ENCODE measurements at regions not wholly inside any gene's neighbourhood (a gene's known extent, or its start where the extent isn't known, plus 50 kb on each side); places are given as distances from the start of the nearest gene placed in this dataset.

GRCh38 chr6:90401933-90402830 lies 105.5 kb upstream of the BACH2 start:
- H3K9me3 Mint-ChIP-seq (ENCODE audit: unreplicated experiment) = no peaks in the 10 kb centered on the region
- H3K4me3 Mint-ChIP-seq (ENCODE audit: unreplicated experiment) = no peak overlapping the region
- no TSS peak for BruUV-seq (replicated peaks)
- CTCF ChIA-PET = interaction anchor here (0.5 to 3.3 kb wide), 7 partner anchors 9 to 432 kb away, joined by 3 to 25 read pairs (median 3); no protein-coding TSS in a partner anchor
- TF ChIP-seq CTCF (IDR thresholded peaks at IDR 0.05; ENCODE audit: unreplicated experiment) = no peak
- DNase-seq (ENCODE audit: unreplicated experiment) = no peak
- intact Hi-C loops (cut with micrococcal nuclease) = no loop called here
- no peak overlapping the region for H3K27ac Mint-ChIP-seq (ENCODE audit: low read depth, unreplicated experiment)
- POLR2A ChIA-PET = interaction anchor here (0.6 to 1.6 kb wide), 2 partner anchors 18 to 184 kb away, joined by 3 read pairs; no protein-coding TSS in a partner anchor
- no peaks in the 10 kb centered on the region for H3K27me3 Mint-ChIP-seq (ENCODE audit: insufficient read depth, unreplicated experiment)
- H3K4me1 Mint-ChIP-seq (ENCODE audit: insufficient read depth, unreplicated experiment) = peaks cover 25% of the 10 kb centered on the region
- no peaks in the 10 kb centered on the region for H3K36me3 Mint-ChIP-seq (ENCODE audit: insufficient read depth, unreplicated experiment)

DNA sequence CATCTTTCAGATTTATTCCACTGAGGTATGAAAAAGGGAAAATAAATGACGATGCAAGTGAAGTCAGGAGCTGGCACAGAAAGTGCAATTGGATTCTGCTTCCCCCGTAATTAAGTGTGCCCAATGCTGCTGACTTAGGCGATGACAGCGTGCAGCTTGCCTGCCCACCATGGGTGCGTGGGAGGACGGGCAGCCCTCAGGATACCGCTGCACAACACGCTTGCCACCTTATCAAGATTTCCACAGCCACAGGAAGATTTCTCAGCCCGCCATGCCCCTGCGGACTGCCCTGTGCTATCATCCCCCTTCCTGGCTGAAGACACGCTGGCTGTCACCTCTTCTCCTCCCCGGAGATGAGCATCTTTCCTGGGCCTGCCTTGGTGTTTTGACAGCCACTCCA lies 103.3 kb upstream of the BACH2 start:
- BruUV-seq (replicated peaks) = no TSS peak
- intact Hi-C loops (cut with micrococcal nuclease) = no loop called here
- POLR2A ChIA-PET = interaction anchor here (1.2 kb wide), 1 partner anchor 39 kb away, joined by 3 read pairs; no protein-coding TSS in a partner anchor

GRCh38 chr6:90397929-90398674 lies 101.5 kb upstream of the BACH2 start:
- Mint-ChIP-seq H3K27ac (ENCODE audit: low read depth, unreplicated experiment) (no peak overlapping the region), H3K4me3 (ENCODE audit: unreplicated experiment) (no peak overlapping the region), H3K27me3 (ENCODE audit: insufficient read depth, unreplicated experiment) (no peaks in the 10 kb centered on the region), H3K9me3 (ENCODE audit: unreplicated experiment) (no peaks in the 10 kb centered on the region), H3K36me3 (ENCODE audit: insufficient read depth, unreplicated experiment) (no peaks in the 10 kb centered on the region), H3K4me1 (ENCODE audit: insufficient read depth, unreplicated experiment) (peaks cover 12% of the 10 kb centered on the region)
- no peak for TF ChIP-seq CTCF (IDR thresholded peaks at IDR 0.05; ENCODE audit: unreplicated experiment)
- intact Hi-C loops (cut with micrococcal nuclease) = no loop called here
- ChIA-PET POLR2A (interaction anchor here (1.3 kb wide), 1 partner anchor 114 kb away, joined by 3 read pairs; no protein-coding TSS in a partner anchor), CTCF (interaction anchor here (0.8 to 2.9 kb wide), 9 partner anchors 10 to 458 kb away, joined by 3 to 9 read pairs (median 3); no protein-coding TSS in a partner anchor)
- DNase-seq (ENCODE audit: unreplicated experiment) = no peak
- no TSS peak for BruUV-seq (replicated peaks)

More for the DNA sequence above, 103.3 kb upstream of the BACH2 start:
- Mint-ChIP-seq H3K27ac (ENCODE audit: low read depth, unreplicated experiment) (no peak overlapping the region), H3K27me3 (ENCODE audit: insufficient read depth, unreplicated experiment) (no peaks in the 10 kb centered on the region), H3K36me3 (ENCODE audit: insufficient read depth, unreplicated experiment) (no peaks in the 10 kb centered on the region), H3K4me3 (ENCODE audit: unreplicated experiment) (no peak overlapping the region), H3K9me3 (ENCODE audit: unreplicated experiment) (no peaks in the 10 kb centered on the region), H3K4me1 (ENCODE audit: insufficient read depth, unreplicated experiment) (peaks cover 19% of the 10 kb centered on the region)
- no peak for TF ChIP-seq CTCF (IDR thresholded peaks at IDR 0.05; ENCODE audit: unreplicated experiment)
- DNase-seq (ENCODE audit: unreplicated experiment) = no peak
- CTCF ChIA-PET = interaction anchor here (0.6 to 1.5 kb wide), 5 partner anchors 11 to 445 kb away, joined by 3 to 5 read pairs (median 4); no protein-coding TSS in a partner anchor

DNA sequence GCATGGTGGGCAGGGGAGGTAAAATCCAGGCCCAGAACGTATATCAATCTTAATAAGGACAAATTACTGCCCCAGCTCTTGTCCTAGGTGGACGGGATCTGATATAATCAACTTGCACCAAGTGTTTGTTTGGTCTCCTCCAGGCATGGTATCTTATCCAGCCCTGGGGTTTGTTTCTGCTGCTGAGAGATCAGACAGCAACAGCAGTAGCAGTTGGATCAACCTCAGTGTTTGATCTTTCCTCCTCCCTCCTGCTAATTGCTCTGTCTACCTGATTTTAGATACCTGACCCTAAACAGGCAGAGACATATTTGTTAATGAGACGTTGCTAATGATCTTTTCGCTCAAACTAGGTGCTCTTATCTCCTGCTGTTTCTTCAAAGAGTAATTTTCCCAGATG lies 100.4 kb upstream of the BACH2 start:
- DNase-seq (ENCODE audit: unreplicated experiment) = no peak
- Mint-ChIP-seq H3K27me3 (ENCODE audit: insufficient read depth, unreplicated experiment) (no peaks in the 10 kb centered on the region), H3K36me3 (ENCODE audit: insufficient read depth, unreplicated experiment) (no peaks in the 10 kb centered on the region), H3K27ac (ENCODE audit: low read depth, unreplicated experiment) (no peak overlapping the region), H3K9me3 (ENCODE audit: unreplicated experiment) (no peaks in the 10 kb centered on the region), H3K4me1 (ENCODE audit: insufficient read depth, unreplicated experiment) (peaks cover 13% of the 10 kb centered on the region), H3K4me3 (ENCODE audit: unreplicated experiment) (no peak overlapping the region)
- intact Hi-C loops (cut with micrococcal nuclease) = no loop called here
- no TSS peak for BruUV-seq (replicated peaks)
- ChIA-PET POLR2A (interaction anchor here (1.3 to 1.4 kb wide), 2 partner anchors 113 to 299 kb away, joined by 3 read pairs; no protein-coding TSS in a partner anchor), CTCF (interaction anchor here (0.6 to 2.9 kb wide), 6 partner anchors 9 to 456 kb away, joined by 3 to 9 read pairs (median 3); no protein-coding TSS in a partner anchor)
- TF ChIP-seq CTCF (IDR thresholded peaks at IDR 0.05; ENCODE audit: unreplicated experiment) = no peak

All from MCF 10A (cell line).